Activated CD4-positive, alpha-beta T cell treated with anti-CD3 and anti-CD28 coated beads, Interleukin-2, amount 10 ng/mL, durations not matched to agents 7 days and 5 days (primary cell): ENCODE measurements at regions not wholly inside any gene's neighbourhood (a gene's known extent, or its start where the extent isn't known, plus 50 kb on each side); places are given as distances from the start of the nearest gene placed in this dataset.

Experiments used
- CTCF ChIA-PET: fragments of 350-600 bp; sonication (Branson Sonifier 250); formaldehyde crosslinking; loops from one replicate; lab custom pipeline; 2021; ENCODE audit warnings: antibody characterized with exemption; lab: Charles Lee
- POLR2A ChIA-PET: fragments of 350-600 bp; sonication (Branson Sonifier 250); formaldehyde crosslinking; loops from one replicate; lab custom pipeline; 2021; ENCODE audit warnings: antibody characterized with exemption; lab: Charles Lee
- DNase-seq: peaks from one replicate; pipeline ENCODE4 v3.0.0-alpha.2; 2020
- H3K27ac Mint-ChIP-seq: one replicate; pipeline ENCODE4 v1.8.0; 2021; ENCODE audit warnings: mild to moderate bottlenecking, moderate library complexity, mixed read lengths
- H3K27me3 Mint-ChIP-seq: one replicate; pipeline ENCODE4 v1.8.0; 2021; ENCODE audit warnings: mixed read lengths
- H3K36me3 Mint-ChIP-seq: one replicate; pipeline ENCODE4 v1.8.0; 2021; ENCODE audit warnings: low read depth, mixed read lengths
- H3K4me1 Mint-ChIP-seq: one replicate; pipeline ENCODE4 v1.8.0; 2021; ENCODE audit warnings: mixed read lengths
- H3K4me3 Mint-ChIP-seq: one replicate; pipeline ENCODE4 v1.8.0; 2021; ENCODE audit warnings: mild to moderate bottlenecking, moderate library complexity, mixed read lengths
- H3K9me3 Mint-ChIP-seq: one replicate; pipeline ENCODE4 v1.8.0; 2021; ENCODE audit warnings: mixed read lengths

DNA sequence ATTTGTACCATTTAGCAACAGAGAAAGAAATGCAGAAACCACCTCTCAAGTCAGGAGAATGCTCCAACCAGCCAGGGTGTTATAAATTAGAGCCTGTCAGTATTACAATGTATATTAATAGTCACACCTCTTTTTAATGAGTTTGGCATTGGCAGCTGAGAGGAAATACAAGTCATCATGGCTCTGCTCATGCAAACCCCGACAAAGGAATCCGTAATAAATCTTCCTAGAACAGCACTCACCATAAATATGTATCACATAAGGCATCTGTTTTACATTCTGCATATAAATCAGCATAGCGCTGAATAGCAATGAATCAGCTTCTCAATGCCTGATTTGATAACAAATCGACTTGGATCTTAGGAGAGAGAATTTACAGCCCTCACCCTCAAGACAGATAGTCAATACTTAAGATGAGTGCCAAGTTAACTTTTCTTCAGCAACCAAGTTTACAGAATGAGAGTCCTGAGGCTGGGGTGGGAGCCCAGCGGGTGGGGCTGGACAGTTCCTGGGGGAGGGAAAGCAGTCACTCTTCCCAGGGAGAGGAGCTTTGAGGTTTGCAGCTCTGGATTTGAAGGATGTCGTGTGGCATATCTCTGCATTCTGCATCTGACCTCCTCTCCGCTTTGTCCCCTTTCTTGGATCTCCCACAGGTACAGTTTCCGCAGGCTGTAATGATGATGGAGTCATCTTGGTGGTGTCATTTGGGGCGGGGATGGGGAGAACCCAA lies 1034.4 kb upstream of the NR2F2 start:
- Mint-ChIP-seq H3K4me1 (peaks cover 20% of the 10 kb centered on the region), H3K36me3 (peaks cover 2% of the 10 kb centered on the region), H3K27ac (no peak overlapping the region), H3K27me3 (peaks cover 56% of the 10 kb centered on the region), H3K9me3 (no peaks in the 10 kb centered on the region), H3K4me3 (no peak overlapping the region)
- ChIA-PET POLR2A (no interaction called here), CTCF (no interaction called here)
- DNase-seq, result no peak

DNA sequence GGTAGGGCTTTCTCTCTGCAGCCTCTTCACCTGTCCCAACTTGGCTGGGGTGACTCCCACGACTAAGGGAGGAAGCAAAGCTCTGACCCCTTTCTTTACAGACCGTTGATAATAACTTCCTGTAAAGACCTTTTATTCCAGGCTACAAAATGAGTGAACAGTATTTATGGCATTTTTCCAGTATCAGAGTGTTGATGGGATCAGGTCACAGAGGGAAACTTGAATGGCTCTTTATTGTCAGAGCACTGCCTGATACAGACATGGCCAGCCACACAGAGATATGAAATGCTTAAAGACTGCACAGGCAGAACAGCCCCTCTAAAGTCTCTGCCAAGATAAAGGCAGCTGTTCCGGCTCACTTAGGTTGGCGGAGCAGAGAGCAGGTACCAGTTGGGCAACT lies 1033.9 kb upstream of the NR2F2 start:
- ChIA-PET POLR2A (no interaction called here), CTCF (no interaction called here)
- Mint-ChIP-seq H3K9me3 (peaks cover 4% of the 10 kb centered on the region), H3K4me3 (no peak overlapping the region), H3K27ac (no peak overlapping the region), H3K4me1 (peaks cover 25% of the 10 kb centered on the region), H3K27me3 (peaks cover 54% of the 10 kb centered on the region), H3K36me3 (peaks cover 4% of the 10 kb centered on the region)
- DNase-seq, result no peak

DNA sequence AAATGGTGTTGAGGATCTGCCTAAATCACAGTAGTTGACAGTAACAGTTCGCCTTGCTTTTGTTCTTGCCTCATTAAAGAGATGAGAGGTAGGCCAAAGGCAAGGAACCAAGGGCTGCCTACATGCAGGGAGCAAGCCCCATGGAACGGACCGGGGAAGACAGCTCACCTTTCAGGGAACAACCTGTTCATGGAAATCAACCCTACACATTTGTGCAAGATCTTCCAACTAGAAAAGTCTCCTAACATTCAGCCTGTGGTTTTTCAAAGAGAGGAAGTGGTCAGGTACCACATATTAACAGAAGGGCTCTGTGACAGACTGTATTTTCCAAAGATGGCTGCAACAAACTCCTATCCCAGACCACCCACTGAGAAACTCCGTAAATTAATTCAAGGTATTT lies 1031.8 kb upstream of the NR2F2 start:
- CTCF ChIA-PET, result no interaction called here
- H3K27ac Mint-ChIP-seq, result no peak overlapping the region
- POLR2A ChIA-PET, result no interaction called here
- peaks cover 4% of the 10 kb centered on the region for H3K36me3 Mint-ChIP-seq
- peaks cover 4% of the 10 kb centered on the region for H3K9me3 Mint-ChIP-seq
- peaks cover 43% of the 10 kb centered on the region for H3K27me3 Mint-ChIP-seq
- peaks cover 22% of the 10 kb centered on the region for H3K4me1 Mint-ChIP-seq
- H3K4me3 Mint-ChIP-seq, result peak overlapping the region; percentile 41
- DNase-seq, result peak; percentile 25

DNA sequence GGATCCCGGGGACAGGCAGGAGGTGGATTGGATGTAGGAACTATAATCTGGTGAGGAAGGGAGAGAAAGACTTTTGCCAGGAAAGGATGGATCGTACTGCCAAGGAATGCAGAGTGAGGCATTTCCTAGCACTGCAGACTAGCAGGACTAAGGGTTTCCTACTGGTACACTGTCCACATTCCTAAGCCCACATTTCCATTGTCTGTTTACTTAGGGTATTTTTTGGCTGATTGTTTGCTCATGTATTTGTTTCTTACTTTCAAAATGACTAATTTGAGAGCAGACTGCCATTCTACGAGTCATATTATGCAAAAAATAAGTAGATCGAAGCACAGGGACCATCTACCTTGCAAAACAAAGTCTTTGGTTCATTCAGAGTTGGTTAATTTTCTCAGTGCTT lies 1029.5 kb upstream of the NR2F2 start:
- Mint-ChIP-seq H3K27ac (no peak overlapping the region), H3K4me1 (peaks cover 35% of the 10 kb centered on the region), H3K9me3 (peaks cover 4% of the 10 kb centered on the region), H3K4me3 (no peak overlapping the region), H3K36me3 (peaks cover 4% of the 10 kb centered on the region), H3K27me3 (peaks cover 39% of the 10 kb centered on the region)
- ChIA-PET CTCF (no interaction called here), POLR2A (no interaction called here)
- no peak for DNase-seq

DNA sequence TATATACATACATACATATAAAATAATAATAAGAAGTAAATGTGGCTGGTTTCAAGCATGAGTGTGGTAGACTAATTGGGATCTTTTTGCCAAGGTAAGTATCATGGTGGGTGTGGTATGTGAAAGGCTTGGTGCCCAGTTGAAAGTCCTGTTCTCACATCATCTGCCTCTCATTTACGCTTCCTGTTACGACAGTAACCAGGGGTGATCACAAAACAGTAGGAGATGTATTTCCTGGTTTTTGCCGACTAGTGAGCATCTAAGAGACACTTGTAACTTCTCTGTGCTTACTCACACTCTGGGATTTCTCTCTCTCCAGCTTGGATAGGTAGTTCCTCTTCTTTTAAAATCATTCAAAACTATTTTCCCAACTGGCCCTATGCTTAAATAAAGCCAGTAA lies 1028.3 kb upstream of the NR2F2 start:
- Mint-ChIP-seq H3K4me1 (peaks cover 35% of the 10 kb centered on the region), H3K27me3 (peaks cover 29% of the 10 kb centered on the region), H3K36me3 (peaks cover 4% of the 10 kb centered on the region), H3K27ac (no peak overlapping the region), H3K9me3 (peaks cover 4% of the 10 kb centered on the region), H3K4me3 (no peak overlapping the region)
- ChIA-PET CTCF (no interaction called here), POLR2A (no interaction called here)
- DNase-seq, result no peak

DNA sequence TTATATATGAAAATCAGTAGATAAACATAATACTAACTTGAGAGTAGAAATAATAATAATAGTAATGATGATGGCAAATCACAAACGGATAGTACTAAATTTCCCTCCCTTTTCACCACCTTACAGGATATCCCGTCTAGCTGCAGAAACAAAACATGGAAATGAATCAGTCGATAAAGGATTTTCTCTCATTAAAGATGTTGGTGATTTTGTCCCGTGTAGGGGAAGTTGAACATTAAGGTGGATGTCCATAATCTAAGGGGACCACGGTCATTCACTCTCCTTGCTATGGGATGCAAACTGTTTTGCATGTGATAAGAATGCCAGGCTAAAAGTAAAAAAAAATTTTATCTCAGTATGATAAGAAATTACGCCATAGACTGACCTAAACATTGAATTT lies 1027.7 kb upstream of the NR2F2 start:
- POLR2A ChIA-PET, result no interaction called here

DNA sequence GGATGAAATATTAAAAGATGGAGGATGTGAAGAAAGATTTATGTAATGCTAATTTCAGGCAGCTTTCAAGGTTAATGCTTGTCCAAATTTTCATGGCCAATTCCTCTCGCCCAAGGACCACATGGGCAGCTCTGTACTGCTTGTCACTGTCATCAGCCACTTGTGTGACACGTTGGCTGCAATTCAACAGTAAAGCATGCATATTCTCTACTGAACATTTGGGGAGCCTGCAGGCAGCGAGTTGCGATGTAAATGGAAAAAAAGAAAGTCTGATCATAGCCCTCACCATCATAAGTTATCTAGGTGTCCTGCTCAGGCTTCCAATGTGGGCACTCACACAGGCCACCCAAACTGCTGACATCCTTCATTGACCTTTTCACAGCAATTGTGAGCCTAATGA lies 1026.8 kb upstream of the NR2F2 start:
- Mint-ChIP-seq H3K4me1 (peaks cover 26% of the 10 kb centered on the region), H3K27me3 (peaks cover 26% of the 10 kb centered on the region), H3K36me3 (peaks cover 4% of the 10 kb centered on the region), H3K9me3 (peaks cover 4% of the 10 kb centered on the region), H3K27ac (no peak overlapping the region), H3K4me3 (no peak overlapping the region)
- ChIA-PET POLR2A (interaction anchor here (0.6 kb wide), 1 partner anchor 79 kb away, joined by 3 read pairs; no protein-coding TSS in a partner anchor), CTCF (no interaction called here)
- no peak for DNase-seq

More for the DNA sequence above, 1027.7 kb upstream of the NR2F2 start:
- Mint-ChIP-seq H3K27me3 (peaks cover 23% of the 10 kb centered on the region), H3K36me3 (peaks cover 4% of the 10 kb centered on the region), H3K4me1 (peaks cover 34% of the 10 kb centered on the region), H3K27ac (no peak overlapping the region), H3K9me3 (peaks cover 4% of the 10 kb centered on the region), H3K4me3 (no peak overlapping the region)
- no peak for DNase-seq
- CTCF ChIA-PET, result no interaction called here

DNA sequence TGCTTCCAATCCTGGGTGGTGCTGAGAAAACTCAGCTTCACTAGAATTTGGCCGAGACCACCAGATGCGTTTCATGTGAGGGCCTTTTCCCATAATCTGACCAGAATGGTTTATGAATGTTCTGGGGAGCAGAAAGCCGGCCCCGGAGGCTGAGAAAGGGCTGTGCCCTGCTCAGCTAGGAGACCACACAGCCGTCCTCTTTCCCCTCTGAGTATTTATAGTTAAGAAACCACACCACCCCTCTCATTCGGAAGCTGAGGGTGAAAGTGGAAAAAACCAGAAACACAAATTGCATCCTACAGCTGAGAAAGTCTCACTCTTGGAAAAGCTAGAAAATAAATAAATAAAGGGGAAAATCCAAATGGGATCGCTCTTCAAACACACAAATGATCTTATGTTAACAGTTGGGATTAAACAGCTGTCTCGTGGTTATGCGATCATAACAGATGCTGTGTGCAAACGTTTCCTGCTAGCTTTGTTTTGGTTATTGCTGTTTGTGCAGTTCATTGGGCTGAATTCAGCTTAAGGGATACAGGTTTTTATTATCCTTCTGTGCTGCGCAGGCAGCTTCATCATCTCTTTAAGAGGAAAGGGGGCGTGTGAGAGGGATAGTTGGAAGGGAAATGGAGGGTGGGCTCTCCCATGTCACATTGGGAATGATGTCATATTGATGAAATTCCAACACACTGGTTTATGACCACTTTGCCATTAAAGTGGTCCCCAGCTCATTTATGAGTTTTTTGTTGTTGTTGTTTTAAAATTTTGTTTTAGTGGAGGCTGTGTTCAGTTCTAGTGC lies 1026.2 kb upstream of the NR2F2 start:
- Mint-ChIP-seq H3K27ac (no peak overlapping the region), H3K27me3 (peaks cover 26% of the 10 kb centered on the region), H3K4me1 (peaks cover 23% of the 10 kb centered on the region), H3K4me3 (no peak overlapping the region), H3K36me3 (peaks cover 4% of the 10 kb centered on the region), H3K9me3 (peaks cover 4% of the 10 kb centered on the region)
- DNase-seq, result no peak
- POLR2A ChIA-PET, result interaction anchor here (0.6 kb wide), 1 partner anchor 79 kb away, joined by 3 read pairs; no protein-coding TSS in a partner anchor
- CTCF ChIA-PET, result interaction anchor here (0.6 kb wide), 1 partner anchor 1633 kb away, joined by 3 read pairs; no protein-coding TSS in a partner anchor

DNA sequence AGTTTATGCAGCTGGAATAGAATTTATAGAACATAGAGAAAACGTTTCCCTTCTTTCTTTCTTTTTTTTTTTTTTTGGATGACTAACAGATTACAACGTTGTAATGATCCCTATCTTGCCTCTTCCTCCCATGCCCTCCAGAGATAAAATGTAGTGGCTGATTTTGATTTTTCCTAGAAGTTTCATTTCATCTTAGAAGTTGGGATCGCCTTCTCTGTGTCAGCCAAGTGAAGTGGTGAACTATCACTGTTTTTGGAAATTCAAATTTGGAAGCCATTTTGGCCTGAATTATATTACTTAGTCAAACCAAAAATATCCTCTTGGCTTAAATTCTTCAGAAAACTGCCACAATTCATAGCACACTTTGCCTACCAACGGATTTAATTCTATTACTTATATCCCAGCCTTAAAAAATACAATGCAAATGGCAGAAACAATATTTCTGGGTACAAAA lies 1025.5 kb upstream of the NR2F2 start:
- H3K27ac Mint-ChIP-seq, result no peak overlapping the region
- peaks cover 4% of the 10 kb centered on the region for H3K36me3 Mint-ChIP-seq
- DNase-seq, result no peak
- H3K27me3 Mint-ChIP-seq, result peaks cover 29% of the 10 kb centered on the region
- no peak overlapping the region for H3K4me3 Mint-ChIP-seq
- POLR2A ChIA-PET, result no interaction called here
- H3K4me1 Mint-ChIP-seq, result peaks cover 23% of the 10 kb centered on the region
- CTCF ChIA-PET, result interaction anchor here (0.6 kb wide), 1 partner anchor 1634 kb away, joined by 3 read pairs; no protein-coding TSS in a partner anchor
- H3K9me3 Mint-ChIP-seq, result peaks cover 4% of the 10 kb centered on the region

DNA sequence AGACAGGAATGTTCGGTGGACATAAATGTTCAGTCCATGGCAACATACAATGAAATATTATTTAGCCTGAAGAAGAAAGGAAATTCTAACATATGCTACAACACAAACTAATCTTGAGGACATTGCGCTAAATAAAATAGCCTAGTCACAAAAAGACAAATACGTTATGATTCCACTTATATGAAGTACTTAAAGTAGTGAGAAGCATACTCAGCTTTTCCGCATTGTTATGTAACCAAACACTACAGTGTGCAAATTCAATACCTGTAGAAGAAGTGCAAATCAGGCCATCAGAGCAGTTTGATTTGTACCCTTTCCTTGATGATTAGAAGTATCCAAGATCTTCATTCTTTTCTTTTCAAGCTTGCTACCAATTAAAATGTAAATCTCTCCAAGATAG lies 1023.4 kb upstream of the NR2F2 start:
- Mint-ChIP-seq H3K27me3 (peaks cover 36% of the 10 kb centered on the region), H3K36me3 (no peaks in the 10 kb centered on the region), H3K27ac (no peak overlapping the region), H3K4me3 (no peak overlapping the region), H3K9me3 (no peaks in the 10 kb centered on the region), H3K4me1 (peaks cover 14% of the 10 kb centered on the region)
- no peak for DNase-seq
- POLR2A ChIA-PET, result no interaction called here
- CTCF ChIA-PET, result interaction anchor here (1.6 kb wide), 1 partner anchor 19 kb away, joined by 3 read pairs; no protein-coding TSS in a partner anchor

DNA sequence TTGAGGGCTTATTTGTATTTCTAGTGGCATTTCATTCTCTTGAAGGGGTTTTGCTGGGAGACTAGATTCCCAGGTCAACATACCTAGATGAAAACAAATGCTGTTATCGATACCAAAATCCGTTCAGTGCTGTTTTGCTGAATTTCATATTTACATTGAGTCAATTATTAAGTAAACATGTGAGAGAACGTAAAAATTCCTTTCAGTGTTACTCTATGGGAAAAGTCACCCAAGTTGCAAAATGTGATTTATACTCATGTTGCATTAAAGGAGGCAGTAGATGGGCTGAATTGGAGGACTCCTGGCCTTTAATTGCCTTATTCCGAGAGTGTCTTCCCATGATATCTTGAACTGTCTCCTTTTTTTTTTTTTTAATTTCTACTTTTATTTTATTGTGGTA lies 1011.3 kb upstream of the NR2F2 start:
- Mint-ChIP-seq H3K27me3 (peaks cover 19% of the 10 kb centered on the region), H3K9me3 (peaks cover 6% of the 10 kb centered on the region), H3K4me3 (no peak overlapping the region), H3K4me1 (no peaks in the 10 kb centered on the region), H3K27ac (no peak overlapping the region), H3K36me3 (no peaks in the 10 kb centered on the region)
- ChIA-PET CTCF (no interaction called here), POLR2A (no interaction called here)
- DNase-seq, result no peak

DNA sequence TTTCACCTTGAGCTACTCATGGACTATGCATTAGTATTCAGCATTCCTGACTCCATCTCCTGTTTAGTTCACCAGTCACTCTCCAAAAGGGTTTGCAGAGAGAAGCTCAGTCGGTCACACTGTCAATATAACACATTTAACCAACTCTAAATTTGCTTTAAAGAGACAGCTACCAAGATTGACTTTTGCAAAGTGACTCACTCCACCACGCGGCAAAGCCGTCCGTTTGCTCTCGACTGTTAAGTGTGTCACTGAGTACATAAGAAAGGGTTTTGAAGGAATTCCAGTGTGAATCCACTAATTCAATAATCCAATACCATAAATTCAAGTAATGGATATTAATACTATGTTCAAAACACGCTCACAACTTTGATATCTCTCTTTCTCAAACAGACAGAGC lies 1006.7 kb upstream of the NR2F2 start:
- Mint-ChIP-seq H3K9me3 (no peaks in the 10 kb centered on the region), H3K27me3 (peaks cover 44% of the 10 kb centered on the region), H3K27ac (no peak overlapping the region), H3K4me1 (no peaks in the 10 kb centered on the region), H3K36me3 (no peaks in the 10 kb centered on the region), H3K4me3 (no peak overlapping the region)
- CTCF ChIA-PET, result no interaction called here
- DNase-seq, result no peak
- POLR2A ChIA-PET, result no interaction called here

DNA sequence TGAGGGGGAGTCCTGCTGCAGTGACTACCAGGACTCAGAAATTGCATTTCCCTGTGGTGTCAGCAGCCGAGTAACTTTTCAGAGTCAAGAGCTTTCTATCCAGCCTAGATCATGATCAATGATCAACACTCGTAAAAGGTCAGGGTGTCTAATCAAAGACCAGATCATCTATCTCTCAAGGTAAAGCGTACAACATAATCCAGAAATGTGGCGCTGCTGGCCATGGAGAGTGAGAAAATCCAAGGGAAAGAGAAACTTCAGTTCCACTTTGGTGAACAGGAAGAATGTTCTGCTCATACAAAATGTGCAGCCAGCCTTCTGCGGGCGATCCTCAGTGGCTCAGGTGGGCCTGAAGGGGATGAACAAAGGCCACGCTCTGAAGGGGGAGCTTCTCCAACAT lies 1005.8 kb upstream of the NR2F2 start:
- ChIA-PET POLR2A (no interaction called here), CTCF (interaction anchor here (0.6 kb wide), 1 partner anchor 740 kb away, joined by 3 read pairs; no protein-coding TSS in a partner anchor)
- Mint-ChIP-seq H3K27ac (no peak overlapping the region), H3K9me3 (no peaks in the 10 kb centered on the region), H3K36me3 (no peaks in the 10 kb centered on the region), H3K4me1 (no peaks in the 10 kb centered on the region), H3K4me3 (no peak overlapping the region), H3K27me3 (peaks cover 46% of the 10 kb centered on the region)
- DNase-seq, result no peak
